DMS 273 (cell line): ENCODE measurements at regions not wholly inside any gene's neighbourhood (a gene's known extent, or its start where the extent isn't known, plus 50 kb on each side); places are given as distances from the start of the nearest gene placed in this dataset.

Experiments used
- DNase-seq: peaks from one replicate; lab custom pipeline; 2025; ENCODE audit not compliant: unreplicated experiment; lab: John Stamatoyannopoulos, UW

GRCh38 chr1:238596703-238597102, 706.0 kb upstream of the ZP4 start:
- DNase-seq, result no peak

GRCh38 chr1:238592621-238593020, 701.9 kb upstream of the ZP4 start:
- DNase-seq, result no peak

- no peak for DNase-seq
These were observed 699.2 kb upstream of the ZP4 start for GRCh38 chr1:238589843-238590435.

GRCh38 chr1:238582816-238583215, 692.1 kb upstream of the ZP4 start:
- DNase-seq, result no peak

GRCh38 chr1:238581332-238581731, 690.6 kb upstream of the ZP4 start:
- no peak for DNase-seq

GRCh38 chr1:238568735-238569134, 678.0 kb upstream of the ZP4 start:
- DNase-seq, result no peak

GRCh38 chr1:238562341-238562740, 671.6 kb upstream of the ZP4 start:
- no peak for DNase-seq

GRCh38 chr1:238558746-238559145, 668.0 kb upstream of the ZP4 start:
- no peak for DNase-seq

- no peak for DNase-seq
These were observed 667.4 kb upstream of the ZP4 start for GRCh38 chr1:238558156-238558555.

- DNase-seq, result no peak
These were observed 661.5 kb upstream of the ZP4 start for GRCh38 chr1:238552271-238552670.

- DNase-seq, result no peak
These were observed 658.4 kb upstream of the ZP4 start for GRCh38 chr1:238549137-238549536.

GRCh38 chr1:238546118-238546517, 655.4 kb upstream of the ZP4 start:
- DNase-seq, result no peak

GRCh38 chr1:238537641-238538040, 646.9 kb upstream of the ZP4 start:
- DNase-seq, result no peak

- no peak for DNase-seq
These were observed 639.6 kb upstream of the ZP4 start for GRCh38 chr1:238530209-238530851.

GRCh38 chr1:238517711-238518110, 627.0 kb upstream of the ZP4 start:
- no peak for DNase-seq

- DNase-seq, result no peak
These were observed 610.6 kb upstream of the ZP4 start for GRCh38 chr1:238501290-238501689.

- DNase-seq, result no peak
These were observed 608.3 kb upstream of the ZP4 start for GRCh38 chr1:238499021-238499420.

GRCh38 chr1:238492271-238492670, 601.5 kb upstream of the ZP4 start:
- no peak for DNase-seq

- no peak for DNase-seq
These were observed 600.5 kb upstream of the ZP4 start for GRCh38 chr1:238491265-238491664.

- DNase-seq, result no peak
These were observed 598.3 kb upstream of the ZP4 start for GRCh38 chr1:238489006-238489405.

- no peak for DNase-seq
These were observed 597.7 kb upstream of the ZP4 start for GRCh38 chr1:238488401-238488800.

- no peak for DNase-seq
These were observed 597.2 kb upstream of the ZP4 start for GRCh38 chr1:238487931-238488330.

- DNase-seq, result no peak
These were observed 595.1 kb upstream of the ZP4 start for GRCh38 chr1:238485912-238486209.
